HCT116 (cell line): ENCODE measurements at regions not wholly inside any gene's neighbourhood (a gene's known extent, or its start where the extent isn't known, plus 50 kb on each side); places are given as distances from the start of the nearest gene placed in this dataset.

Source experiments
- ATAC-seq: fragments of 200-7000 bp; cut with Tn5 transposase; 2 replicates; pipeline ENCODE4 v1.9.1; 2020; ENCODE audit warnings: mild to moderate bottlenecking, moderate library complexity
- BruUV-seq: library from RNA; stranded (reverse); fragments of 400-500 nt; replicated peaks from 2 replicates; lab custom pipeline; 2021; lab: Mats Ljungman, UMichigan
- CTCF ChIA-PET: fragments of 300-600 bp; sonication (Branson Sonifier 250); formaldehyde crosslinking; loops from one replicate; lab custom pipeline; 2021; ENCODE audit warnings: antibody characterized with exemption; lab: Charles Lee
- POLR2A ChIA-PET: fragments of 300-600, 350-600 bp; sonication (Branson Sonifier 250); formaldehyde crosslinking; loops from one replicate; lab custom pipeline; 2021; ENCODE audit warnings: antibody characterized with exemption; lab: Charles Lee
- RAD21 ChIA-PET, 2 experiments: fragments of 300-600 bp; sonication (Branson Sonifier 250); formaldehyde crosslinking; loops; one replicate each; lab custom pipeline; 2023; ENCODE audit warnings: low total read pairs in 2 of 2; ENCODE audit not compliant: uncharacterized antibody in 2 of 2, unreplicated experiment in 2 of 2, low non-redundant PET in 1 of 2; lab: Charles Lee
- DNase-seq: peaks from one replicate; pipeline ENCODE4 v3.0.0-alpha.2; 2010; ENCODE audit warnings: low read depth, low spot score
- H2AFZ ChIP-seq: fragments of 200-600 bp; shearing (Covaris generic), sonication (generic); 2 replicates; pipeline ENCODE4 v1.6.1; 2017; ENCODE audit warnings: low read depth, mixed run types, mixed read lengths, antibody characterized with exemption, low read length; ENCODE audit not compliant: poor library complexity, severe bottlenecking
- H3K27ac ChIP-seq: 2 replicates; pipeline ENCODE4 v1.5.1; 2012; ENCODE audit warnings: low read depth, low read length
- H3K27me3 ChIP-seq: fragments of 200-600 bp; sonication (generic); 2 replicates; pipeline ENCODE4 v1.6.1; 2016; ENCODE audit warnings: mixed run types, low read length, mixed read lengths; ENCODE audit not compliant: insufficient read depth
- H3K36me3 ChIP-seq, 2 experiments: fragments of 200-500 bp in 1 of 2; fragments of 200-600 bp in 1 of 2; sonication (Bioruptor generic) in 1 of 2; sonication (generic) in 1 of 2; 2 replicates each; pipeline versions ENCODE4 v1.5.1 to v1.6.1; 2014 to 2016; ENCODE audit warnings: low read length in 2 of 2, inconsistent platforms in 1 of 2, mixed read lengths in 1 of 2, mixed run types in 1 of 2; ENCODE audit not compliant: insufficient read depth in 2 of 2, control insufficient read depth in 1 of 2
- H3K4me1 ChIP-seq, 2 experiments: fragments of 200-600 bp in 1 of 2; sonication (generic) in 1 of 2; 2 replicates each; pipeline versions ENCODE4 v1.5.1 to v1.6.1; 2012 to 2017; ENCODE audit warnings: low read length in 2 of 2, inconsistent platforms in 1 of 2, mild to moderate bottlenecking in 1 of 2, mixed read lengths in 1 of 2, mixed run types in 1 of 2, moderate library complexity in 1 of 2; ENCODE audit not compliant: insufficient read depth in 2 of 2, control insufficient read depth in 1 of 2
- H3K4me2 ChIP-seq: fragments of 200-600 bp; sonication (generic); 2 replicates; pipeline ENCODE4 v1.6.1; 2017; ENCODE audit warnings: mixed run types, low read length, mixed read lengths
- H3K4me3 ChIP-seq, 2 experiments: fragments of 200-600 bp in 1 of 2; sonication (generic) in 1 of 2; replicated peaks in 1 of 2; 2 replicates each; pipeline ENCODE4 v1.5.1; 2011 to 2016; ENCODE audit warnings: low read length in 2 of 2, control low read depth in 1 of 2, low read depth in 1 of 2, mild to moderate bottlenecking in 1 of 2, mixed read lengths in 1 of 2, mixed run types in 1 of 2
- H3K79me2 ChIP-seq: fragments of 200-600 bp; sonication (generic); 2 replicates; pipeline ENCODE4 v1.6.1; 2017; ENCODE audit warnings: mild to moderate bottlenecking, mixed run types, low read length, moderate library complexity, mixed read lengths; ENCODE audit not compliant: insufficient read depth
- H3K9ac ChIP-seq: fragments of 200-600 bp; sonication (generic); 2 replicates; pipeline ENCODE4 v1.6.1; 2016; ENCODE audit warnings: low read length, mixed read lengths
- H3K9me2 ChIP-seq: fragments of 200-600 bp; sonication (generic), shearing (Covaris generic); 2 replicates; pipeline ENCODE4 v1.6.1; 2017; ENCODE audit warnings: mixed run types, mild to moderate bottlenecking, moderate library complexity; ENCODE audit not compliant: insufficient read depth
- H3K9me3 ChIP-seq, 2 experiments: fragments of 200-500 bp in 1 of 2; fragments of 200-600 bp in 1 of 2; sonication (Bioruptor generic) in 1 of 2; sonication (generic) in 1 of 2; 2 replicates each; pipeline ENCODE4 v1.6.1; 2014 to 2017; ENCODE audit warnings: low read length in 2 of 2, mixed read lengths in 2 of 2, inconsistent platforms in 1 of 2, low read depth in 1 of 2, mild to moderate bottlenecking in 1 of 2, mixed run types in 1 of 2, moderate library complexity in 1 of 2; ENCODE audit not compliant: control insufficient read depth in 1 of 2, insufficient read depth in 1 of 2
- H4K20me1 ChIP-seq: fragments of 200-600 bp; sonication (generic), shearing (Covaris generic); 2 replicates; pipeline ENCODE4 v1.6.1; 2017; ENCODE audit warnings: mixed run types, mild to moderate bottlenecking, moderate library complexity; ENCODE audit not compliant: insufficient read depth
- CEBPB ChIP-seq: IDR thresholded peaks from 2 replicates; pipeline ENCODE4 v1.6.1; 2012; ENCODE audit warnings: low read depth
- EGR1 ChIP-seq: IDR thresholded peaks from 2 replicates; pipeline ENCODE4 v1.6.1; 2012; ENCODE audit warnings: low read depth
- ELF1 ChIP-seq: IDR thresholded peaks from 2 replicates; pipeline ENCODE4 v1.6.1; 2012; ENCODE audit warnings: low read depth, borderline replicate concordance
- EZH2phosphoT487 ChIP-seq: fragments of 200-600 bp; IDR thresholded peaks from 2 replicates; pipeline ENCODE4 v1.6.1; 2018; ENCODE audit warnings: antibody characterized with exemption, borderline replicate concordance
- FOSL1 ChIP-seq: IDR thresholded peaks from 2 replicates; pipeline ENCODE4 v1.6.1; 2012; ENCODE audit warnings: low read depth
- JUND ChIP-seq: IDR thresholded peaks from 2 replicates; pipeline ENCODE4 v1.6.1; 2012
- MAX ChIP-seq: IDR thresholded peaks from 2 replicates; pipeline ENCODE4 v1.6.1; 2012
- REST ChIP-seq: IDR thresholded peaks from 2 replicates; pipeline ENCODE4 v1.6.1; 2012; ENCODE audit warnings: low read depth
- SP1 ChIP-seq: IDR thresholded peaks from 2 replicates; pipeline ENCODE4 v1.6.1; 2012; ENCODE audit warnings: low read depth
- SRF ChIP-seq: IDR thresholded peaks from 2 replicates; pipeline ENCODE4 v1.6.1; 2012; ENCODE audit warnings: low read depth
- YY1 ChIP-seq: IDR thresholded peaks from 2 replicates; pipeline ENCODE4 v1.6.1; 2011; ENCODE audit warnings: low read length, low read depth, moderate library complexity, mild to moderate bottlenecking; ENCODE audit not compliant: insufficient replicate concordance; ENCODE audit errors: extremely low read depth
- ZNF274 ChIP-seq: fragments of 200-500 bp; sonication (Bioruptor generic); IDR thresholded peaks from 2 replicates; pipeline ENCODE4 v1.6.1; 2014; ENCODE audit warnings: mild to moderate bottlenecking, low read depth, low read length, inconsistent platforms
- intact Hi-C: fragments of 100-400 bp; cut with micrococcal nuclease; formaldehyde crosslinking; loops from 2 replicates; pipeline ENCODE4 v1.10.0; 2022

- ATAC-seq (no peak), DNase-seq (no peak)
- H3K9me3 ChIP-seq, result peaks cover 6 to 13% of the 10 kb centered on the region in 2 experiments; a peak in 2 of 4 replicates
- H3K79me2 ChIP-seq, result no peaks in the 10 kb centered on the region
- no peak overlapping the region for H3K4me2 ChIP-seq
- H3K9me2 ChIP-seq, result no peaks in the 10 kb centered on the region
- no peak overlapping the region for H3K27ac ChIP-seq
- no peak for TF ChIP-seq SRF
- TF ChIP-seq ZNF274, result no peak
- no peak for TF ChIP-seq MAX
- no peak for TF ChIP-seq SP1
- TF ChIP-seq REST, result no peak
- no peak for TF ChIP-seq YY1
- TF ChIP-seq EGR1, result no peak
- no peak for TF ChIP-seq CEBPB
- TF ChIP-seq EZH2phosphoT487, result no peak
- no peak for TF ChIP-seq ELF1
- TF ChIP-seq JUND, result no peak
- no peak for TF ChIP-seq FOSL1
- no peaks in the 10 kb centered on the region for H3K36me3 ChIP-seq
- RAD21 ChIA-PET, result no interaction called here
- H3K27me3 ChIP-seq, result no peaks in the 10 kb centered on the region
- no peaks in the 10 kb centered on the region for H4K20me1 ChIP-seq
- no peak overlapping the region for H3K4me3 ChIP-seq
- POLR2A ChIA-PET, result no interaction called here
- no peaks in the 10 kb centered on the region for H3K4me1 ChIP-seq
- BruUV-seq, result no TSS peak
- intact Hi-C loops, result no loop called here
- no peak overlapping the region for H3K9ac ChIP-seq
- no peak overlapping the region for H2AFZ ChIP-seq
- CTCF ChIA-PET, result no interaction called here
These were observed 765.6 kb downstream of the CDH11 start for GRCh38 chr16:64356267-64356666.
